GM19463 (cell line): ENCODE measurements at regions not wholly inside any gene's neighbourhood (a gene's known extent, or its start where the extent isn't known, plus 50 kb on each side); places are given as distances from the start of the nearest gene placed in this dataset.

Experiments
- ATAC-seq: cut with Tn5 transposase; IDR thresholded peaks from one replicate; pipeline ENCODE4 v1.9.1; 2021; ENCODE audit warnings: mild to moderate bottlenecking, moderate library complexity; ENCODE audit not compliant: unreplicated experiment

DNA sequence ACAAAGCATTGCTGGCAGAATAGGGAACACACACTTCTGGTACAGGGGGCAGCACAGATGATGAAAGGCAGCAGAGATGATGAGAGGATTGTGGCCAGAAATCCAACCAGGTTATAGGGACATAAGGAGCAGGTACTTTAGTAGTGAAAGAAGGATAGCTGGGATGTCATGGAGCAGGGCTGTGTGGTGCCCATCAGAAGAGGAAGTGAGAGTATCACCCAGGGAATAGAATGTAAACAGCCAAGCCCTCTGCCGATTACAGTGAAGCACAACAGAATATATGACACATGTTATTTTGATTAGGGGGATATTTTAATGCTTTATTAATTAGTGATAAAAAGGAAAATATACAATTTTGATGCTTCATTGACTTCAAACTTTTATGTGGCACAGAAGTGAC lies 883.4 kb upstream of the CDH2 start:
- ATAC-seq = no peak

GRCh38 chr18:29057703-29058102 lies 880.8 kb upstream of the CDH2 start:
- ATAC-seq = no peak

GRCh38 chr18:29056800-29057199 lies 879.9 kb upstream of the CDH2 start:
- ATAC-seq = no peak

DNA sequence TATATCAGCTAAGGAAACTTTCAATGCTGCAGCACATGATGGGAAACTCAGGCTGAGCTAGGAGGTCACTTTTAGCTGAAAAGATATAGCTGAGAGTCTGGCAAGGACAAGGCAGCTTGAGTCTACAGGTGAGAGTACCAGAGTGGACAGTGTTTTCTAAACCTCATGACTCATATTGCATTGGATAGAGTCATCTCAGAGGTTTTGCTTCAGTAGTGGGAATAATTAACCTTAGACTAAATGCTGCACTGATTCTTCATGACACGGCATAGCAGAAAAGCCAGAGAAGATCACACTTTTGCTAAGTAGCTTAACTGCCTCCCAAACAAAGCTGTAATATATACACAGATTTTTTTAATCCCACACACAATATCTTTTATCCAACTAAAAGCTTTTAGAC lies 865.0 kb upstream of the CDH2 start:
- ATAC-seq = no peak

- no peak for ATAC-seq
Observed at GRCh38 chr18:29034113-29034856, 857.4 kb upstream of the CDH2 start.

- no peak for ATAC-seq
Observed at GRCh38 chr18:29028560-29028959, 851.6 kb upstream of the CDH2 start.

GRCh38 chr18:29018976-29019375 lies 842.0 kb upstream of the CDH2 start:
- no peak for ATAC-seq

GRCh38 chr18:29012883-29013465 lies 836.0 kb upstream of the CDH2 start:
- ATAC-seq = no peak

GRCh38 chr18:29012364-29012763 lies 835.4 kb upstream of the CDH2 start:
- ATAC-seq = no peak

GRCh38 chr18:29009250-29009803 lies 832.4 kb upstream of the CDH2 start:
- no peak for ATAC-seq

DNA sequence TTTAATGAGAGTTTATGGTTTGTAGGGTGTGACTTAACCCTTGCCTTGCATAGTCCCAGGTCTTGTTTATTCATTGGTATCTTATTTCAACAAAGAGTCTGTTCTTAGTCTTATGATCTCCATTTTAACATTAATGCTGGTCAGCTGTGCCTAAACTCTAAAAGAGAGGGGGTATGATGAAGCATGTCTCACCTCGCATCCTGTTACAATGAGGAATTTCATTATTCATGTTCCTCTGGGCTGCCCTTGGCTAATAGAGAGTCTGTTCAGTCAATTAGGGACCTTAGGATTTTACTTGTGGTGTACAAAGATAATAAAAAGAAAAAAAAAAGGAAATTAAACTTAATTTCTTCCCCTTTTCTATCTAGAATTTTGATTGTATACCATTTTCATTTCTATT lies 831.9 kb upstream of the CDH2 start:
- no peak for ATAC-seq

DNA sequence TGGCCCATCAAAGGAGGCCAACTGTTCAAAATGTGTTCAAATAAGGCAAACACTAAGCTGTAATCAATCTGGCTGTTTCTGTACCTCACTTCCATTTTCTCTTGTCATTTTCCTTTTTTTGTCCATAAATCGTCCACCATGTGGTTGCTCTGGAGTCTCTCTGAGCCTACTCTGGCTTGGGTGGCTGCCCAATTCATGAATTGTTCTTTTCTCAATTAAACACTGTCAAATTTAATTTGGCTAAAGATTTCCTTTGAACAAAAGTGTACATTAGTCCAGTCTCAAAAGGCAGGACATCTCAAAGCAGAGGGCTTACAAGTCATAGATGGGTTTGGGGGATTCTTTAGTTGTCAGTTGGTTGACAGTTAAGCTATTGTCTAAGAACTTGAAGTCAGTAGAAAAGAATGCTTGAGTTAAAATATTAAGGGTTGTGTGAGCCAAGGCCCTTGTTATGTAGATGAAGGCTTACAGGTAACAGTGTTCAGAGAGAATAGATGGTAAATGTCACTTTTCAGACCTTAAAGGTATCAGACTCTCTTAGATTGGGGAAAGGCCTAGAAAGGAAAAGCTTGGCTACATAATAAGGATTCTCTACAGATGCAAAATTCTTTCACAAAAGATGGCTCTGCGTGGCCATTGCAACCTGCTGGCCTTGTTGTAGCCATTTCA lies 831.2 kb upstream of the CDH2 start:
- no peak for ATAC-seq

GRCh38 chr18:29004921-29005320 lies 828.0 kb upstream of the CDH2 start:
- no peak for ATAC-seq

DNA sequence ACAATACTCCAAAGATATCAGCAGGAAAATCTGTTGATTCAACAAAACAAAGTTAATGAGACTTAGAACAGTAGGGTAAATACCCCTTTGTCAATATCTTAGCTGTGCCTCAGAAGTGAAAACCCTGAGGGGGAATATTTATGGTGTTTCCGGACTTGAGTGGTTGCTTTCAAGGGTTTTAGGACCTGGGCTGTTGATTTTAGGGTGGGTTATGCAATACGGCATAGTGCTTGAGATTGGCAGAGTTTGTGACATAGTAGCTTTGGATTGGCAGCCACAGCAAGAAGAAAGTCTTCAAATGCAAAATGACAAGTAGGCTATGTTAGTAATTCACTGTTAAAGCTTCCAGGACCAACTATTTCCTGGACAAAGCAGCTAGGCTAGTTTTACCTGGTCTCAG lies 826.3 kb upstream of the CDH2 start:
- no peak for ATAC-seq

DNA sequence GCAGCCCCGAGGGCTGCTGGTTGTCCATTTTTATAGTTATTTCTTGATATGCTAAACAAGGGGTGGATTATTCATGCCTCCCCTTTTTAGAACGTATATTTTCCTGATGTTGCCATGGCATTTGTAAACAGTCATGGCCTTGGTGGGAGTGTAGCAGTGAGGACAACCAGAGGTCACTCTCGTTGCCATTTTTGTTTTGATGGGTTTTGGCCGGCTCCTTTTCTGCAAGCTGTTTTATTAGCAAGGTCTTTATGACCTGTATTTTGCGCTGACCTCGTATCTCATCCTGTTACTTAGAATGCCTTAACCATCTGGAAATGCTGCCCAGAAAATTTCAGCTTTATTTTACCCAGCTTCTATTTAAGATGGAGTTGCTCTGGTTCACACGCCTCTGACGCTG lies 825.8 kb upstream of the CDH2 start:
- no peak for ATAC-seq

- ATAC-seq = no peak
Observed at GRCh38 chr18:28999726-29000125, 822.8 kb upstream of the CDH2 start.

- ATAC-seq = no peak
Observed at GRCh38 chr18:28995319-28995718, 818.4 kb upstream of the CDH2 start.

GRCh38 chr18:28984731-28985130 lies 807.8 kb upstream of the CDH2 start:
- no peak for ATAC-seq

- ATAC-seq = no peak
Observed at GRCh38 chr18:28974504-28974903, 797.6 kb upstream of the CDH2 start.

DNA sequence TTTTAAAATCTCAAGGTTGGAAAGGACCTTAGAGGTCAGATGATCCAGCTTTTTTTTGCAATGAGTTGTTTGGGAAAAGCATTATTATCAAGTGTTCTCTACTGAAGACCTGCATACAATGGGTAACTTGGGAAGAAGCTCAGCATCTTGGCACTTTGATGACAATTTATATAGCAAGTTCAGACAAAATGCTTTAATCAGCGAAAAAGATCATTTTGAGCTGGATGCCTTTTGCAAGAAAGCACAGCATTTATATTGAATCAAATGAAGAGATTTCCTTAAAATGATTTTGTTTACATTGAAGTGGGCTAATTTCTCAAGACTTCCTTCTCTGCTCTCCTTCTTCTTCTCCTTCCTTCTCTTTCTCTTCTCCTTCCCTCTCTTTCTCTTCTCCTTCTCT lies 796.4 kb upstream of the CDH2 start:
- no peak for ATAC-seq

GRCh38 chr18:28972333-28972907 lies 795.5 kb upstream of the CDH2 start:
- no peak for ATAC-seq

GRCh38 chr18:28963481-28963880 lies 786.6 kb upstream of the CDH2 start:
- no peak for ATAC-seq
